GM20000 (cell line): ENCODE measurements at regions not wholly inside any gene's neighbourhood (a gene's known extent, or its start where the extent isn't known, plus 50 kb on each side); places are given as distances from the start of the nearest gene placed in this dataset.

Source experiments
- DNase-seq: peaks from one replicate; pipeline ENCODE4 v3.0.0; 2012; ENCODE audit warnings: low spot score
- TF ChIP-seq, protein P1 (sequence below): IDR thresholded peaks from 2 replicates; pipeline ENCODE4 v1.5.1; 2012; ENCODE audit warnings: mild to moderate bottlenecking, control low read depth; ENCODE audit errors: extremely low read depth, missing control alignments

GRCh38 chr2:228654707-228655106 is 473.2 kb upstream of the SPHKAP start:
- TF ChIP-seq, protein P1, sequence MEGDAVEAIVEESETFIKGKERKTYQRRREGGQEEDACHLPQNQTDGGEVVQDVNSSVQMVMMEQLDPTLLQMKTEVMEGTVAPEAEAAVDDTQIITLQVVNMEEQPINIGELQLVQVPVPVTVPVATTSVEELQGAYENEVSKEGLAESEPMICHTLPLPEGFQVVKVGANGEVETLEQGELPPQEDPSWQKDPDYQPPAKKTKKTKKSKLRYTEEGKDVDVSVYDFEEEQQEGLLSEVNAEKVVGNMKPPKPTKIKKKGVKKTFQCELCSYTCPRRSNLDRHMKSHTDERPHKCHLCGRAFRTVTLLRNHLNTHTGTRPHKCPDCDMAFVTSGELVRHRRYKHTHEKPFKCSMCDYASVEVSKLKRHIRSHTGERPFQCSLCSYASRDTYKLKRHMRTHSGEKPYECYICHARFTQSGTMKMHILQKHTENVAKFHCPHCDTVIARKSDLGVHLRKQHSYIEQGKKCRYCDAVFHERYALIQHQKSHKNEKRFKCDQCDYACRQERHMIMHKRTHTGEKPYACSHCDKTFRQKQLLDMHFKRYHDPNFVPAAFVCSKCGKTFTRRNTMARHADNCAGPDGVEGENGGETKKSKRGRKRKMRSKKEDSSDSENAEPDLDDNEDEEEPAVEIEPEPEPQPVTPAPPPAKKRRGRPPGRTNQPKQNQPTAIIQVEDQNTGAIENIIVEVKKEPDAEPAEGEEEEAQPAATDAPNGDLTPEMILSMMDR: no peak
- DNase-seq: no peak

- TF ChIP-seq, protein P1: no peak
- DNase-seq: no peak
These were observed 472.4 kb upstream of the SPHKAP start for GRCh38 chr2:228653884-228654283.

GRCh38 chr2:228652366-228652765 is 470.9 kb upstream of the SPHKAP start:
- DNase-seq: no peak

GRCh38 chr2:228649876-228650275 is 468.4 kb upstream of the SPHKAP start:
- DNase-seq: no peak
- TF ChIP-seq, protein P1: no peak

More at GRCh38 chr2:228652366-228652765, 470.9 kb upstream of the SPHKAP start:
- TF ChIP-seq, protein P1: no peak

GRCh38 chr2:228649447-228649846 is 468.0 kb upstream of the SPHKAP start:
- TF ChIP-seq, protein P1: no peak
- DNase-seq: no peak

DNA sequence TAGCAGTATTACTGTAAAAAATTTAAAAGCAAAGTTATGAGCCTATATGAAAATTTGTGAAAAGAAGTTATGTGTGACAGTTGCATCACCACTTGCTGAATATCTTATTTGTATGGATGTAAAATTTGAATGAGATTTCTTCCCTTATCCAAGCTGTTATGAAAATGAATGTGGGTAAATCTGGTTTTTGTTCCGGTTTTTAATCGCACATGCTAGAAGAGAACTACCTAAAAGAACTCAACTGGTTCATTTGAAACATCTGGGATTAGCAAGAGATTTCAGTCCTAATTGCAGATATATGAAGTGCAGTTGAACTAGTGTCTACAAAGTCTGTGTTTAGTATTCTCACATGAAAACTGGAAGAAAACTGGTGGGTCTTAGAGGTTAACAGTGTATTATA is 467.1 kb upstream of the SPHKAP start:
- TF ChIP-seq, protein P1: no peak
- DNase-seq: no peak

DNA sequence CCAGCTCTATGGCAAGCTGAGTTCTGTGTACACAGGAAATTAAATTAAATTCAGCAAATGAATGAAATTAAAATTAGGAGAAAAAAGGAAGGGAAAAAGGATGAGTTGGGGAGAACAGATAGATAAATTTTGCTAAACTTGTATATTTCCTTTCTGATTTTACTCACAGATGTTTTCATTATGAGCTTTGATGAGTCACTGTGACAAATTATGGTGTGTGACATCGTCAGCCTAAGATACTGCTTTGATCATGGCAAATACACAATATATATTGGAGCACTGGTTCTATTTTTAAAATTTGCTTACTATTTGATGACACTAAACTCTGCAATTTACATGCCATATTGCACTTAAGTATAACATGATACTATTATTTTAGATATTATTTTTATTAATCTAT is 464.6 kb upstream of the SPHKAP start:
- TF ChIP-seq, protein P1: no peak
- DNase-seq: no peak
